GM21515 (cell line): ENCODE measurements at regions not wholly inside any gene's neighbourhood (a gene's known extent, or its start where the extent isn't known, plus 50 kb on each side); places are given as distances from the start of the nearest gene placed in this dataset.
"Not testable (repeated sequence)": the region's sequence is repeated elsewhere in the genome, so short reads cannot be mapped to it uniquely, and the experiment has no call there.

Experiments used
- ATAC-seq: cut with Tn5 transposase; IDR thresholded peaks from one replicate; pipeline ENCODE4 v1.9.1; 2021; ENCODE audit not compliant: unreplicated experiment

- ATAC-seq = no peak
Measured at GRCh38 chr6:63440057-63440456, 120.3 kb upstream of the LGSN start.

- ATAC-seq = no peak
Measured at GRCh38 chr6:63440594-63440993, 120.8 kb upstream of the LGSN start.

GRCh38 chr6:63441266-63441956 is 121.6 kb upstream of the LGSN start:
- no peak for ATAC-seq

- ATAC-seq = no peak
Measured at GRCh38 chr6:63442870-63443269, 123.1 kb upstream of the LGSN start.

GRCh38 chr6:63444768-63445167 is 125.0 kb upstream of the LGSN start:
- ATAC-seq = no peak

GRCh38 chr6:63446405-63446804 is 125.9 kb upstream of the LOC128125822 start:
- ATAC-seq = no peak

- ATAC-seq = no peak
Measured at GRCh38 chr6:63447134-63447533, 125.1 kb upstream of the LOC128125822 start.

GRCh38 chr6:63448229-63448628 is 124.1 kb upstream of the LOC128125822 start:
- no peak for ATAC-seq

GRCh38 chr6:63449714-63450113 is 122.6 kb upstream of the LOC128125822 start:
- no peak for ATAC-seq

- ATAC-seq = no peak
Measured at GRCh38 chr6:63451238-63451637, 121.0 kb upstream of the LOC128125822 start.

GRCh38 chr6:63452125-63452524 is 120.2 kb upstream of the LOC128125822 start:
- ATAC-seq = no peak

- ATAC-seq = no peak
Measured at GRCh38 chr6:63456734-63457133, 115.5 kb upstream of the LOC128125822 start.

GRCh38 chr6:63458480-63459115 is 113.7 kb upstream of the LOC128125822 start:
- ATAC-seq = peak; percentile 87

GRCh38 chr6:63459814-63460213 is 112.5 kb upstream of the LOC128125822 start:
- no peak for ATAC-seq

GRCh38 chr6:63460971-63461370 is 111.3 kb upstream of the LOC128125822 start:
- no peak for ATAC-seq

GRCh38 chr6:63464060-63464459 is 108.2 kb upstream of the LOC128125822 start:
- ATAC-seq = no peak

GRCh38 chr6:63465750-63466149 is 106.5 kb upstream of the LOC128125822 start:
- no peak for ATAC-seq

- no peak for ATAC-seq
Measured at GRCh38 chr6:63466242-63466733, 106.0 kb upstream of the LOC128125822 start.

GRCh38 chr6:63467247-63467954 is 104.9 kb upstream of the LOC128125822 start:
- ATAC-seq = no peak

- not testable (repeated sequence) for ATAC-seq
Measured at GRCh38 chr6:63471145-63471544, 101.1 kb upstream of the LOC128125822 start.

GRCh38 chr6:63471654-63472053 is 100.6 kb upstream of the LOC128125822 start:
- no peak for ATAC-seq

GRCh38 chr6:63475707-63476106 is 96.6 kb upstream of the LOC128125822 start:
- ATAC-seq = no peak
